B cell (primary cell): ENCODE measurements at regions not wholly inside any gene's neighbourhood (a gene's known extent, or its start where the extent isn't known, plus 50 kb on each side); places are given as distances from the start of the nearest gene placed in this dataset.

Experiments used
- ATAC-seq: fragments of 200-7000 bp; cut with Tn5 transposase; one replicate; pipeline ENCODE4 v1.10.0; 2021; ENCODE audit warnings: low read depth, mild to moderate bottlenecking, moderate number of reproducible peaks, moderate library complexity
- CTCF ChIA-PET: fragments of 350-600 bp; sonication (Branson Sonifier 250); formaldehyde crosslinking; loops from one replicate; lab custom pipeline; 2021; ENCODE audit warnings: antibody characterized with exemption, inconsistent platforms; lab: Charles Lee
- POLR2A ChIA-PET: fragments of 350-600 bp; sonication (Branson Sonifier 250); formaldehyde crosslinking; loops from one replicate; lab custom pipeline; 2021; ENCODE audit warnings: antibody characterized with exemption; lab: Charles Lee
- DNase-seq: peaks from one replicate; pipeline ENCODE4 v3.0.0; 2013
- H2AFZ ChIP-seq: 2 replicates; pipeline ENCODE4 v1.6.1; 2012; ENCODE audit warnings: mild to moderate bottlenecking, low read depth, low read length; ENCODE audit not compliant: insufficient read depth, poor library complexity, severe bottlenecking
- H3K27ac ChIP-seq, 2 donors: 1 replicate in 1 of 2; 2 replicates in 1 of 2; pipeline ENCODE4 v1.5.1; 2012 to 2013; ENCODE audit warnings: low read length in 2 of 2, mild to moderate bottlenecking in 2 of 2, moderate library complexity in 1 of 2
- H3K27me3 ChIP-seq, 4 experiments: fragments of 200-600 bp in 1 of 4; sonication (generic) in 1 of 4; replicated peaks in 1 of 4; 1 replicate in 2 of 4; 2 replicates in 2 of 4; pipeline versions ENCODE4 v1.6.1 to v1.7.0; 2013 to 2016; ENCODE audit warnings: low read length in 3 of 4, mild to moderate bottlenecking in 2 of 4, mixed read lengths in 1 of 4, moderate library complexity in 1 of 4; ENCODE audit not compliant: insufficient read depth in 4 of 4, control insufficient read depth in 3 of 4; ENCODE audit errors: control extremely low read depth in 1 of 4
- H3K36me3 ChIP-seq, 2 experiments: replicated peaks in 1 of 2; 1 replicate in 1 of 2; 2 replicates in 1 of 2; pipeline versions ENCODE4 v1.6.1 to v1.7.1; 2013; ENCODE audit warnings: low read length in 1 of 2; ENCODE audit not compliant: insufficient read depth in 2 of 2, control insufficient read depth in 1 of 2; ENCODE audit errors: control extremely low read depth in 1 of 2, extremely low read depth in 1 of 2
- H3K4me1 ChIP-seq, 2 donors: fragments of 200-600 bp in 1 of 2; sonication (generic) in 1 of 2; 1 replicate in 1 of 2; 2 replicates in 1 of 2; pipeline versions ENCODE4 v1.5.1 to v1.6.1; 2013 to 2017; ENCODE audit warnings: low read length in 2 of 2; ENCODE audit not compliant: control insufficient read depth in 2 of 2, insufficient read depth in 2 of 2
- H3K4me2 ChIP-seq: replicated peaks from 2 replicates; pipeline ENCODE3; 2012; ENCODE audit warnings: mild to moderate bottlenecking, low read depth, low read length; ENCODE audit not compliant: poor library complexity, severe bottlenecking
- H3K4me3 ChIP-seq, 5 experiments: fragments of 200-600 bp in 1 of 5; sonication (generic) in 1 of 5; 1 replicate in 3 of 5; 2 replicates in 2 of 5; pipeline versions ENCODE4 v1.5.1 to v1.7.0; 2011 to 2016; ENCODE audit warnings: low read length in 4 of 5, mild to moderate bottlenecking in 4 of 5, low read depth in 2 of 5, control low read depth in 1 of 5, moderate library complexity in 1 of 5; ENCODE audit not compliant: insufficient read depth in 1 of 5; ENCODE audit errors: control extremely low read depth in 1 of 5, extremely low read depth in 1 of 5
- H3K79me2 ChIP-seq: fragments of 200-600 bp; sonication (generic); one replicate; pipeline ENCODE4 v1.6.0; 2016; ENCODE audit warnings: low read length; ENCODE audit not compliant: control insufficient read depth, insufficient read depth
- H3K9ac ChIP-seq: fragments of 200-600 bp; sonication (generic); 2 replicates; pipeline ENCODE4 v1.6.1; 2017; ENCODE audit warnings: mild to moderate bottlenecking, low read length, moderate library complexity
- H3K9me3 ChIP-seq, 3 donors: one replicate each; pipeline versions ENCODE4 v1.6.1 to v1.7.1; 2013; ENCODE audit warnings: low read length in 2 of 3; ENCODE audit not compliant: control insufficient read depth in 2 of 3, insufficient read depth in 1 of 3; ENCODE audit errors: control extremely low read depth in 1 of 3
- H4K20me1 ChIP-seq: 2 replicates; pipeline ENCODE4 v1.6.0; 2012; ENCODE audit warnings: mild to moderate bottlenecking, low read length; ENCODE audit not compliant: insufficient read depth, control insufficient read depth, poor library complexity, severe bottlenecking
- H3K27ac Mint-ChIP-seq: one replicate; pipeline ENCODE4 v1.8.0; 2021; ENCODE audit warnings: mixed read lengths
- H3K27me3 Mint-ChIP-seq: one replicate; pipeline ENCODE4 v1.8.0; 2021; ENCODE audit warnings: mixed read lengths
- H3K4me1 Mint-ChIP-seq: one replicate; pipeline ENCODE4 v1.8.0; 2021; ENCODE audit warnings: mixed read lengths
- H3K4me3 Mint-ChIP-seq: one replicate; pipeline ENCODE4 v1.8.0; 2021; ENCODE audit warnings: mixed read lengths
- H3K9me3 Mint-ChIP-seq: one replicate; pipeline ENCODE4 v1.8.0; 2022; ENCODE audit warnings: mixed read lengths; ENCODE audit not compliant: insufficient read depth
- CTCF ChIP-seq: fragments of 200-600 bp; IDR thresholded peaks from one replicate; pipeline ENCODE4 v1.8.0; 2022; ENCODE audit warnings: antibody characterized with exemption, mild to moderate bottlenecking
- EZH2 ChIP-seq: IDR thresholded peaks from 2 replicates; pipeline ENCODE4 v1.6.1; 2012; ENCODE audit warnings: borderline replicate concordance, low read depth, mild to moderate bottlenecking, moderate library complexity, low read length; ENCODE audit not compliant: insufficient read depth, poor library complexity, severe bottlenecking
- WGBS: methylation state at CpG from one replicate; pipeline ENCODE4 v1.1.5; 2013; ENCODE audit warnings: missing lambda C conversion rate; ENCODE audit not compliant: insufficient coverage; 5-methylcytosine and 5-hydroxymethylcytosine counted together
- intact Hi-C: fragments of 100-400 bp; cut with micrococcal nuclease; formaldehyde crosslinking; loops from one replicate; pipeline ENCODE4 v1.10.0; 2022

GRCh38 chrX:113048896-113049295, 208.3 kb upstream of the AMOT start:
- intact Hi-C loops: no loop called here
- Histone ChIP-seq H3K4me1 (no peaks in the 10 kb centered on the region), H3K4me3 (no peak overlapping the region), H4K20me1 (no peaks in the 10 kb centered on the region), H3K27ac (no peak overlapping the region), H3K4me2 (no peak overlapping the region), H2AFZ (no peak overlapping the region), H3K27me3 (no peaks in the 10 kb centered on the region), H3K79me2 (no peaks in the 10 kb centered on the region), H3K9ac (no peak overlapping the region), H3K9me3 (no peaks in the 10 kb centered on the region), H3K36me3 (no peaks in the 10 kb centered on the region)
- Mint-ChIP-seq H3K27me3 (no peaks in the 10 kb centered on the region), H3K4me1 (no peaks in the 10 kb centered on the region), H3K4me3 (no peak overlapping the region), H3K9me3 (peaks cover 2% of the 10 kb centered on the region), H3K27ac (no peak overlapping the region)
- ChIA-PET CTCF (no interaction called here), POLR2A (no interaction called here)
- DNase-seq (no peak), ATAC-seq (no peak)
- TF ChIP-seq EZH2 (no peak), CTCF (no peak)
- WGBS: no CpG with 5 or more reads among the region's 1 CpG

GRCh38 chrX:113048480-113048879, 207.8 kb upstream of the AMOT start:
- no peak overlapping the region for H3K4me3 Mint-ChIP-seq
- no peaks in the 10 kb centered on the region for H3K79me2 ChIP-seq
- H3K27ac Mint-ChIP-seq: no peak overlapping the region
- no peak overlapping the region for H3K4me3 ChIP-seq
- no peaks in the 10 kb centered on the region for H4K20me1 ChIP-seq
- no peak for TF ChIP-seq CTCF
- TF ChIP-seq EZH2: no peak
- H2AFZ ChIP-seq: no peak overlapping the region
- no peaks in the 10 kb centered on the region for H3K27me3 Mint-ChIP-seq
- no peaks in the 10 kb centered on the region for H3K27me3 ChIP-seq
- H3K4me1 Mint-ChIP-seq: no peaks in the 10 kb centered on the region
- CTCF ChIA-PET: no interaction called here
- no peaks in the 10 kb centered on the region for H3K36me3 ChIP-seq
- 100% methylated on average over 2 of the region's 2 CpGs for WGBS
- H3K4me1 ChIP-seq: no peaks in the 10 kb centered on the region
- H3K9ac ChIP-seq: no peak overlapping the region
- H3K27ac ChIP-seq: no peak overlapping the region
- no peaks in the 10 kb centered on the region for H3K9me3 Mint-ChIP-seq
- no peak for ATAC-seq
- no peak overlapping the region for H3K4me2 ChIP-seq
- POLR2A ChIA-PET: no interaction called here
- no peaks in the 10 kb centered on the region for H3K9me3 ChIP-seq
- intact Hi-C loops: no loop called here
- no peak for DNase-seq
